GM19468 (cell line): ENCODE measurements at regions not wholly inside any gene's neighbourhood (a gene's known extent, or its start where the extent isn't known, plus 50 kb on each side); places are given as distances from the start of the nearest gene placed in this dataset.

ENCODE experiments used
- ATAC-seq: cut with Tn5 transposase; IDR thresholded peaks from one replicate; pipeline ENCODE4 v1.9.1; 2021; ENCODE audit warnings: mild to moderate bottlenecking, moderate library complexity, moderate number of reproducible peaks; ENCODE audit not compliant: unreplicated experiment; ENCODE audit errors: extremely low read depth

DNA sequence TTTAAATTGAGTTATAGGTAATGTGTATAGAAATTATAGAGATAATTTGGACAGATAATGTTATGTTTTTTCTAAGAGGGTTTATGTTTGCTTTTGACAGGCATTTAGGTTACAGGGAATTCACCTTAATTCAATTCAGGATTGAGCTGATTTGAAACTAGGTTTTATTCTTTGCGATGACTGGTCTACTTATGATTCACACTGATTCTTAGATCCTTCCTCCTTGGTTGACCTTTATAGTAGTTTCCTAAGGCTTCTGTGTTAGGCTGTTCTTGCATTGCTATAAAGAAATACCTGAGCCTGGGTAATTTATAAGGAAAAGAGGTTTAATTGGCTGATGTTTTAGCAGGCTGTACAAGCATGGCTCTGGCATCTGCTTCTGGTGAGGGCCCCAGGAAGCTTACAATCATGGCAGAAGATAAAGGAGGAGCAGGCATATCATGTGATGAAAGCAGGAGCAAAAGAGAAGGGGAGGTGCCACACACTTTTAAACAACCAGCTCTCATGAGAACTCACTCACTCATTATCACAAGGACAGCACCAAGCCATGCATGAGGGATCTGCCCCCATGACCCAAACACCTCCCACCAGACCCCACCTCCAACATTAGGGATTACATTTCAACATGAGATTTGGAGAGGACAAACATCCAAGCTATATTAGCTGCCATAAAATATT, 155.0 kb upstream of the SFRP2 start:
- no peak for ATAC-seq

DNA sequence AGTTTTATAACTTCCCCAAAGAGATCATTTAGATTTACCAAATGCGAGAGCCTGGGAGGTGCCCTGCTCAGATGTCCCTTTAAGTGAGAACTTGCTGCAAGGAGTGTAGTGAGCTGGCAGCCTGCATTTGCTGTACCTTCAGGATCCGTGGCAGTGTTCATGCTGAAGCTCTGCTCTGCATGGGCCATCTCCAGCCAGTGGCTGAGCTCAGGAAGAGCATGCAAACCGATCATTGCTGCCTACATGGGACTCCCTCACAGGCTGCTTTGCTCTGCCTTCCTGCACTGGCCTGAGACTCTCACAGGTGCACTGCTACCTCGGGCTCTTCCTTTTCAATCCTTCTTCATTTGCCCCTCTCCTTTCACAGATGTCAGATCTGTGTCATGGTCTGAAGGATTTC, 152.0 kb upstream of the SFRP2 start:
- ATAC-seq: no peak

DNA sequence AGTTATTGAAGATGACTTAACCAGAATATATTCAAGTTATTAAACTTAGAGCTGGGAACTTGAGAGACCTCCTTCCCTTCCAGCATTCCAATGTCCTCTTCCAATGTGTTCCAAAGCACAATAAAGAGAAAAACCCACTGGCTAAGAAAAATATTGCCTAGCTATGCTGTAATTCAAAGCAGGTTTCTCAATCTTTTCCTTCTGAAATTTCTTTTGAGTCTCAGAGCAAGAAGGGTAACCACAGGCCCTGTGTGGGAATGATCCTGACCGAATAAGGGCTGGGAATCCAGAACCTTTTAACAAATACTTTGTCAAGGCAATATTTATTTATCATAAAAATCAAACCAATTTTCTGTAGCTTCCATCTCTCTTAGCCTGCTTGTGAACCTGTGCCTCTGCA, 150.7 kb upstream of the SFRP2 start:
- ATAC-seq: no peak

DNA sequence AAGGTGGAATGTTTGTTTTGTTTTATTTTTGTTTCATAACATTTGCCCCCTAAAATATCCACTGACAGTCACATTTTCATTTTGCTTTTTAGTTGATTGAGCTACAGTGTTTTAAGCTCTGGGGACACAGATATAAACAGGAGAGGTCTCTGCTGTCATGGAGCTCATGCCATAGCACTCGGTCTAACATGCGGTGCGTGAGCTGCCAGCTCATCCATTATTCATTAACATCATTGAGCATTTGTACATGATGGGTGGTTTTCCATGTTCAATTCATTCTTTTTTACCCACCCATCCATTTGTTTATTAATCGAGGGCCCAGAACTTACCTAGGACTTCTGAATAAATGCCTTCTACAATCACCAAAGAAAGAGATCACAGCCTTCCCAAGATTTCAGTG, 150.1 kb upstream of the SFRP2 start:
- ATAC-seq: no peak

DNA sequence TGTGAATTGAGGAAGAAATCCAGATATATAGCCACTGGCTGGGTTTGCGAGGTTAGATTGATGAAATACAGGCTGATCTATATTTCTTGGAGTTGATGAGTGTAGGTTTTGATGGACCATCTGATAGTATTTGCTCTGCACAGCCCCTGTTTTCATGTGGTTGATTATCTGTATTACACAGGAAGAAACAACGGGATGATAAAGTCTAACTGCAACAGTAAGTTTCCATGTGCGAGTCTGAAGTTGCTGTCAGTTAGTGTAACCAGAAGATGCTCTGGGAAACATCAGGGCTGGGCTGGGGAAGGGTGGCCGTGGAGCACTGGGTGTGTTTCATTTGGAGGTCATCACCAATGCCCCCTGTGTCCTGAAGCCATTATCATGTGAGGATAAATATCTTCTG, 148.4 kb upstream of the SFRP2 start:
- no peak for ATAC-seq

DNA sequence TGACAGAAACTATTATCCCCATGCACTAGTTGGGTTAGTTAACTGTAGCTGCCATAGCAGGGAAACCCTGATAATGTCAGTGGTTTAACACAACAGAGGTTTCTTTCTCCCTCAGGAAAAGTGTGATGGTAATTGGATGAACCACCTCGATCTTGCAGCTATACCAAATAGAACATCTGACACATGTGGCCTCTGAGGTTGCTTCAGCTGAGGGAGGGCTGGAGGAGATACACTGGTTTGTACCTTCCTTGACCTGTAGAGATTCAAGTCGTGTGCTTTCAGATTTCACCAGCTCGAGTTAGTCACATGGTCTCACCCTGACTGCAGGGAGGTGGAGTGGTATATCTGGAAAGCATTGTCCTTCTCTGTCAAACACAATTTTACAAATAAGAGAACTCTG, 147.2 kb upstream of the SFRP2 start:
- no peak for ATAC-seq

DNA sequence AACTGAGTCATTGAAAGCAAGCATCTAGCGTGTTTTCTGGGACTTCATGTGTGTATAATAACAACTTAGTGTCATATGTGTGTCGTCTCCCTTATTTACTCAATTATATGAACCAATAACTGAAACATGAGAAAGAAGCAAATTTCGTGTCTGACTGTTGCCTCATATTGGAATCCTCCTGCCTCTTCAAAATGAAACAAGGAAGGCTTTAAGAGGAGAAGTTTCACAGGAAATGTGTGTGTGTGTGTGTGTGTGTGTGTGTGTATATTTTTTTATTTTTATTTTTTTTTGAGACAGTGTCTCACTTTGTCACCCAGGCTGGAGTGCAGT, 145.8 kb upstream of the SFRP2 start:
- ATAC-seq: no peak

DNA sequence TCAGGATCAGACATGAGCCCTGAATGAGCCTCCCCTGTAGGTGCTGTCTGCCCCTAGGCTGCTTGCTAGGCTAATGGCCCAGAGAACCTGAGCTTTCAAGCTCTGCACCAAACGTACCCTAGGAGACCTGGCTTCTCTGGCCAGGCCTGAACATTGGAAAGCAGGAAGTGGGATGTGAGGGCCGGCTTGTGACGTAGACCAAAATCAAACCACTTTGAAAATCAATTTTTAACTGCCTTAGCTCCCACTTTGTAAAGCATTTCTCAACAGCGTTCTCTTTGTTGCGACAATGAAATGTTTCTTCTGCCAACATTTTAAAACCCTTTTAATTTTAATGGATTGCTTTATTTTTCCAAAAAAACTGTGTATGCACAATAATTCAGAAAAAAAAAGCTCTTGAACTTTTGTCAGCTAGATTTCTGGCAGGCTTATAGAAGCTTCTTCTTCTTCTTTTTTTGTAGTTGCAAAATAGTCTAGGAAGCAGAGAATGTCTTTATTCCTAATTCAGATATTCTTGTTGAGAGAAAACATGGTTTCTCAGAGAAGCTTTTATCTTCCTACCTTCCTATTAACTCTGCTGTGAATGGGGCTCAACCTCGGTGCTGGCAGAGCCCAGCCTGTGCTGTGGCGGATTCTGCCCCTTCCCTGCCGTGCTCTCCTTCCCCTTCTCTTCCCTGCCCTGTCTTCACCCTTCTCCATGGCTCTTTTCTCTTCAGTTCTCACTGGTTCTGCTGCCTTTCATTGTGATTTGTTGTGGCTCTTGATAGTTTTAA, 145.2 kb upstream of the SFRP2 start:
- no peak for ATAC-seq

DNA sequence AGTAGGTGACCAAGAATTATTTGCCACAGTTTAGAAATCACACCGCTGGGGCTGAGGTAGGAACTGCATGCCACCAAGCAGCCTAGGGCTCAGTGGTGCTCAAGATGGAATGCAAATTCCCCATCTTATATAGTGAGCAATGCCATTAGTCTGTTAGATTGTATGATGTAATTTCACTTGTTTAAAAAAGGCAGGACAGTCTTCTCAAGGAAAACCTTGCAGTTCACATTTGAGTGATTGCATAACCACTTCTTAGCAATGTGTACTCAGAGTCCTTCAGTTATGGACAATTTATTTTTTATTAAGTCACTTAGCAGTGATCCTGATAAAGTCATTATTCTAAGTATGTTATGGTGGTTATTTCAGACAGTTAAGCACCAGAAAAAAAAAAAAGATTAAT, 142.9 kb upstream of the SFRP2 start:
- no peak for ATAC-seq

DNA sequence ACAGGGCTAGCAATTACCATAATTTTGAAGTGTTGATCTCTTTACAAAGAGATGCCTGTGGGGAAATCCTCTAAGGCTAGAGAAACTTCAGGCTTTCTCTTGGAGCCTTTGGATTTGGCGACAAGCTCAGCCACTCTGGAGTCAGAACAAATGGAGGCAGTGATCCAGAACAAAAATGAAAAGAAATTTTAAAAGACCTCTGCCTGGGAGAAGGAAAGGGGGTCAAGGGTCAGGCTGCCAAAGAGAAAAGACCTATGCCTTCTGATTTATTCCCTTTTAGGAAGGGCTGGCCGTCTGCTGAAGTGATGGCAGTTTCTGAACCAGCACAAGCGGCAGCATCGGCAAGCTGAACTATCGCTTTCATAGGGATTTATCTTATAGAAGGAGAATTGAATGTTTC, 140.8 kb upstream of the SFRP2 start:
- ATAC-seq: no peak

DNA sequence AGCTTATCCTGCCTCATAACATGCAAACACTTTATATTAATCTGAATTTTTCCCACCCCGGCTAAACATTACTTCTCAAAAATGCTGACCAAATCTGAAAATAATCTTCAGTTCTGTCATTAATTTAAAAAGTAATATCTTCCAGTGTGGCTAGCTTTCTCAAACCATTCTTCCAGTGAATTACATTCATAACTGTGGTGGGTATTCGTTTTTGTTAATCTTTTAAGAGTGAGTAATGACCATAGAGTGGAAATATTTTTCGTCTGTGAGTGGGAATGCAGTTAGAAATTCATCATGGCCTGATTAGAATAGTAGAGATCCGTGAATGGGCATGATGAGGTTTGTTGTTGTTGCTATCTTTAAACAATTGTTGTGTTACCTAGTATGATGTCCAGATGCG, 138.6 kb upstream of the SFRP2 start:
- no peak for ATAC-seq

DNA sequence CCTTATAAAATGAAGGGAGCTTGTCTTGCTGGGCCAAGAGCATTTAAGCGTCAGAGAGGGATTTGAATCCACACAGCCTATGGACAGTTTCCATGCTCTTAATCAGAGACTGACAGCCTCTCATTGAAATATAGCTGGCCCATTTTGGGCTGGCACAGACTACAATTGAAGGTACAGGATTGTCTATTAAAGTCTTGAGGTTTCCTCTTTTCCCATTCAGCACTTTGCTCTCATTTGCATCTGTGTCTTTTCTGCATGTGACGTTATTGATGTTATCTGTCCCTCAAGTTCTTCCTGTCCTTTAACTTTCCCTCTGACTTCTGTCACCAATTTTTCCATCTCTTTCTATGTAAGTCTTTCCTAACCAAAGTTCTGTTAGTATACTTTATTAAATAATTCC, 133.3 kb upstream of the SFRP2 start:
- no peak for ATAC-seq

DNA sequence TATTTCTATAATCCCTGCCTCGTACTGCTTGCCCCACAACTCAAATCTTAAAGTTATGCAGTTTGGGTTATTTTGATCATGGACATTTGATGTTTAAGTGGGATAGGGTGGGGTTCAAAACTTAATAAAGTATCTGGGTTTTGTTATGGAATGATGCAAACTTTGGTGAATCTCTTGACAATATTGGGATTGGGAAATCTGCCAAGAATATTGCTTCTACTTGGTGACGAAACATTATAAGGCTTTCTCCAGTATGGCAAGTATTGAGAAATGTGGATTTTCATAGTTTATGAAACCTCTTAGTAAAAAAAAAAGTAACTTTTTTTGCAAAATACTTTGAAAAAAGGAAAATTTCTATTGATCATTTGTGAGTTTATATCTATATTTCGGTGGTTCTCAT, 130.8 kb upstream of the SFRP2 start:
- no peak for ATAC-seq

DNA sequence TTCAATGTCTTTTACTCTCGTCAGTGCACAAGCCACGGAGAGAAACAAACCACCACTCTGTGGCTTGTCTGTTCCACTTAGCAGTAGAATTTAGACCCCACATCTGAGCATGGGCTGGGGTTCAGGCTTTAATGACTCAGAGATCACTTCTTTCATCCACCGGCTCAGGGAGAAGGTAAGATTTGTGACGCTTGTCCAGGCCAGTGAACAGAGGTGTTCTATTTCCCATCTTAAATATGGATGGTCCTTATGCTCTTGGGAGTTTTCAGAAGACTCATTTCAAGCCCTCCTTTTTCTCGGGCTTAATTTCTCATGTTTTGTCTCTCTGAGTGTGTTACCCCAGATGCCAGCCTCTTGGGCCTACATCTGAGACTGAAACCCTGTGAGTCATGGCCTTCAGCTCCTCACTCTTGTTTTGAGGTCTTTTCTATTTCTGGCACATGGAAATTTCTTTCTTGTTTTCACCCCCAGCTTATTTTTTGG, 127.4 kb upstream of the SFRP2 start:
- ATAC-seq: peak; percentile 85

DNA sequence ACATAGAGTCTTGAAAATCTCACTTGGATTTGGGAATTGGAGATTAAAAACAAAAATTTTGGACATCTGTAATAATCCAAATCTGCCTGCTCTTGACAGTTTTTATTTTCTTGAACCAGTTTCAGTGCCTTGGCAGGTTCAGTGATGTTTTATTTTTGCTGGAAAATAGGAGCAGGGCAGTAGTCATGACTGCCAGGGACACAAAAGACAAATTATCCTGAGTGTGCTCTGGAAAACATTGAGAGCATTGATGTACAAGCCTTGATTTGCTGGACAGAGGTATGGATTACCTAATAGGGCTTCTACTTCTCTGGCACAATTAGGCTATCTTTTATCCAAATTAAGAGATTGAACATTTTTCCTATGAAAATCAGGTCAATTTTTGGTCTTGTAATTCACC, 123.4 kb upstream of the SFRP2 start:
- ATAC-seq: no peak

DNA sequence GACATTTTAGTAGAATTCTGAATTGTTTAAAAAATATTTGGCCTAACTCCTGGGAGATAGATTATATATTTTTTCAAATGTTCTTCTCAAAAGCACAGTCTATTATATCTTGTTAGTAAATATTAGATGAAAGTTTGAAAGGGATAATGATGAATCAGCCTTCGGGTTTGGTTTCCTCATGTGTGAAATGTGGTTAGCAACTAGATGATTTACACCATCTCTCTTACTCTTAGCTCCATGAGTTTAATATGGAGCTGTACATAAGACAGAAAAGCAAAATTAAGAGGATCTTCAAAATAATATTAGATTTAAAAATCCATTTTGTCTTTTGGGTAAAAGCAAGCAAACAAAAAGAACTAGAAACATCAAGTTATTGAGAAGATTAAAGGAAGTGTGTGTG, 120.8 kb upstream of the SFRP2 start:
- no peak for ATAC-seq

DNA sequence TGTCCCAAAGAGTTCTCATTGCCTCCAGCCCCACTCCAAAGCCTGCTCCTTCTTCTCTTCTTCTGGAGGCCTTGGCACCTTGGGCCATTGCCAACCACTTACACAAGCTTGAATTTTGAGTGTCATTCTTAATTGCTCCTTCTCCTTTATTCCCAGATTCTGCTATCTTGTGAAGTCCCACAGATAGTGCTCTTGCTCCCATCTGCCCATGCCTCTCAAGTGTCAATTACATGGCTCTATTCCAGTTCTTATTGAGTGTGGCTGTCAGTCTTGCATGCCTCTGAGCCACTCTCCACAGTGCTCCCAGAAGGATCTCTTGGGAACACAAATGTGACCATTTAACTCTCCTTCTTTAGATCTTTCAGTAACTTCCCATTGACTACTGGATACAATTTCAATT, 117.3 kb upstream of the SFRP2 start:
- ATAC-seq: no peak

DNA sequence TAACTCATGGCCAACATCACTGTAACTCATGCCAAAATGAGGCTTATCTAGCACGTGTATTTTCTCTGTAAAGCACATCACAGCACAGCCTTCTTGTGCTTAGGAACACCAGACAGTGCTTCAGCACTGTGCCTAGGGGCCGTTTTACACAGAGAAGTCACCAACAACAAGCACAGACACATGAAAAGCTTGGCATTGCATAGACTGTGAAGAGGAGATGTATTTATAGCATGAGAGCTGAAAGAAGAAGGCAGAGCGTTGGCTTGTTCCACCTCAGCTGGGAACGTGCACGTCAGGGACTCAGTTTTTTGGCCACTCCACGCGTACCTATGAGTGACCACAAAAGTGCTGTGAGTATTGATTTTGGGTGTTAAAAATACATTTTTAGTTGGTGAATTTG, 116.3 kb upstream of the SFRP2 start:
- no peak for ATAC-seq

DNA sequence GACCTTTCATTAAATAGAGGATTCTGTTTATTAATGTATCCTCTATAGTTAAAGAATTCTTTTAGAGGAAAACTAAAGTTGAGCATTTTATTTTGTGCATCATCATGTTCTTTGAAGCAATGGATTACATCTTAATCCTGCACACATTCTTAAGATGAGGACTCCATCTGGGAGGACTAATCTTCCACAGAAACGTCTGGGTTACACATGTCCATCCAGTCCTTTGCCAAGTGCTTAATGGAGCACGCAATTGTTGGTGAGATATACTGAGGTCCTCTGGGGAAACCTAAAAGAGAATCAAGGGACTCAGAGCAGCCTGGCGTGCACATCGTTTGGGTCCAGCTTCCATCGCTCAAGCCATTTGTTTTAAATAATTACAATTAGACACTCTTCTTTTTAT, 115.1 kb upstream of the SFRP2 start:
- ATAC-seq: no peak

DNA sequence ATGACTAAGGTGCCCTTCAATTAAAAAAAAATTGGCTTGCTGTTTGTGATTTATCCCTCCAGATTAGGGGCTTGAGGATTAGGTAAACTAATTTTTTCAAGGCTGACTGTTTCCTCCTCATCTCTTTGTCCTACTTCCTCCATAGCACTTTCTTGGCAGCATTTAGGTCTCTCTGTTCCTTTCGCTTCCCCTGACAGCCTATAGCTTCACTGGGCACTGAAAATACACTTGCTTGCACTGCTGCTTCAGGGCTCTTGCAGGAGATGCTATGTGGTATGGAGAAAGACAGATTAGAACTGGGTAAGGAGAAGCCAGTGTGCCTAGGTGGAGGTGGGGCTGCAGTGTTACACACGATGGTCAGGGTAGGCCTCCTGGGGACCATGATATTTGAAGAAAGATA, 112.3 kb upstream of the SFRP2 start:
- ATAC-seq: no peak

DNA sequence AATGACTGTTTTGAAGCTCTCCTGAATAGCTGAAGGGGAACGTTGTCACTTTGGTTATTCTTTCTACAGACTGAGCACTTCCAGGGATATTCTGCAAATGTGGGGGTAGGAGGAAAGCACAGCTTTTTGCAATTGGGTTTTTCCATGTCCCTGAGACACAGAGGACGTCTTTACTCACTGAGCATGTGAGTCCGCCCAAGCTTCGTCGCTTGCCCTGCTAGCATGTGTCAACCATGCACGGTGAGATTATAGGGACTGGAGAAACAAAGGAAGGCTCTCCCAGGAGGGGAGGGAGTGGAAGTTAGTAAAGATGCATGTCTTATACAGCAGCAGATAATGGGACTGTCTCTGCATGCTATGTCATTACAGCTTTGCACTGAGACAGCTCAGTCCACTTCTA, 111.5 kb upstream of the SFRP2 start:
- ATAC-seq: no peak

DNA sequence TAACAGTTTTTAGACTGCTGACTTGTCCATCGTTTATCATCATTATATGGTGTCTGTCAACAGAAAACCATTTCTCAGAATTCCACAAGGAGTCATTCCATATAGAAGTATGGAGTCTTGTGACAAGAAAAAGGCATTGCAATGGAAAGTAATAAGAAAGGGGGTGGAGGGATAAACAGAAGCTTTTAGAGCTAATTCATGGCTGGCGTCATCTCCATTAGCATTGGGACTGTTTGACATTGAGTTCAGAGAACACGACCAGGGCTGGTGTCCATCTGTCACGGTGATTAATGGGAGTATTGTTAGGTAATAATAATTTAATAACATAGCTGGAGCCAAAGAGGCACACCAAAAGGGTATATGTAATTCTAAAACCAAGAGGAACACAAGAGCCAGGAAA, 101.9 kb upstream of the SFRP2 start:
- no peak for ATAC-seq
